SW480 (cell line): ENCODE measurements at regions not wholly inside any gene's neighbourhood (a gene's known extent, or its start where the extent isn't known, plus 50 kb on each side); places are given as distances from the start of the nearest gene placed in this dataset.

ENCODE experiments used
- DNase-seq: peaks from one replicate; pipeline ENCODE4 v3.0.0-alpha.2; 2016; ENCODE audit warnings: low spot score

DNA sequence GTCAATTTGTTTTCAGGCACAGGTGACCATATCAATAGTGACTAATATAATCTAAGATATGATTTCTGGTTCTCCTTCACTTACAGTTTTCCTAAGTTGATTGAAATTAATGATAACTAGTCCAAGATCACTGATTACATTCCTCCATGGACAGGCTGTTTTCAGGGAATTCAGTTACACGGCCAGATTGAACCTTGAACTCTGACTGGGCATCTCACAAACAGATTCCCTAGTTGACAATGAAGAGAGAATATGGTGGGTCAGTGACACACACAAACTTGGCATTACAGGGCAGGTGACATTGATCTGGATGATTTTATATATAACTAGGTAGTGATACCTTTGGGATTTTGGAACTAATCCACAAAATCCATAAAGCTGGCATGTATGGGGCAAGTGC lies 110.2 kb upstream of the EGR2 start:
- no peak for DNase-seq

DNA sequence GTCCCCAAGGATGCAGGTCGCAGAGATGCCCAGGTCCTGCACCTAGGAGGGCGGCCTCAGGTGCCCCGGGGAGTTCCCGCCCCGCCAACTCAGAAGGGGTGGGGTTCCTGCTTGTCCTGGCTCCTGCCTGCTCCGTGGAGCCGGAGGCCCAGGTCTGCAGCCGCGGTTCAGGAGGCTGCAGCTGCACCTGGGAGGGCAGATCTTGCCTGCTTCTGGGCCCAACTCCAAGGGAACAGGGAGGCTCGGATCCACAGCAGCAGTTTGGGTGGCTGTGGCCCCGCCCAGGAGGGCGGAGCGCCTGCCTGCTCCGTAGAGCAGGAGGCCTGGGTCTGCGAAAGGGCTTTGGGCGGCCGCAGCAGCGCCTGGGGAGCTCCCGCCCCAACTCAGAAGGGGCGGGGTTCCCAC lies 108.2 kb upstream of the EGR2 start:
- no peak for DNase-seq

- no peak for DNase-seq
Observed at GRCh38 chr10:62919776-62920175, 103.6 kb upstream of the EGR2 start.

GRCh38 chr10:62917475-62918238 lies 101.5 kb upstream of the EGR2 start:
- DNase-seq = no peak

DNA sequence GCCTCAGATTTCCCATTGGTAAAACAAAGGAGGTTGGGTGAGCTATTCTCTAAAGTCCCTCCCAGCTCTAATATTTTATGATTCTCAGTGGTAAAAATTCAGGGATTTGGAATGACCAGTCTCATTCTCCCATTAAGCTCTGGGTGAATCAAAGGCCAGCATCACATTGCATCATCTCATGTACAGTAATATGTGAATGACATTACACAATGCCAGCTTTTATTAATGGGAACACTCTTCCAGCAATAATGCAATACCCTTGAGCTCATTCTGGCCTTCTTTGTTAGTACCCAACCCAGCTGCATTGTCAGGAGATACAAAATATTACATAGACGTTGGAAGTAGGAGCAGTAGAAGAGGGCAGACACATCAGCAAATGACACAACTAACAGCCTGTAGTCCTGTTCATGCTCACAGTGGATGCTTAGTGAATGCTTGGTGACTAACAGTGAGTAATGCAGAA lies 100.0 kb upstream of the EGR2 start:
- peak; percentile 35 for DNase-seq

DNA sequence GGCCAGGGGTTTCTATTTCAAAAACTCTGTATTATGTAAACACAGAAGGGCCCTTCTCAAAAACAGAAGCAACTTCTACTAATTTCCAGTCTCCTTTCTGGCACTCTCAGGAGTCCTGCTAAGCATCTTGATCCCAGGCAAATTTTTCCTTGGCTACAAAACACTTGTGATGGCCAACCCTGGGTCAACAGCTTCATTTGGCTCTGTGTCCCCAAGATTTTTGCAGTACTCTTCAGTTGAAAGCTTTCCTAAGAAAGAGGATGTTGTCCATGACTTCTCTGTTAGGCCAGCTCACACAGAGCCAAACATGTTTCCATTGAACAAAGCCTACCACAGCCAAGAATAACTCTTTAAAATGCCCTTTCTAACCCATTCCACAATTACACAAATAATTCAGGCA lies 99.0 kb upstream of the EGR2 start:
- DNase-seq = no peak

GRCh38 chr10:62912086-62912485 lies 95.9 kb upstream of the EGR2 start:
- no peak for DNase-seq

DNA sequence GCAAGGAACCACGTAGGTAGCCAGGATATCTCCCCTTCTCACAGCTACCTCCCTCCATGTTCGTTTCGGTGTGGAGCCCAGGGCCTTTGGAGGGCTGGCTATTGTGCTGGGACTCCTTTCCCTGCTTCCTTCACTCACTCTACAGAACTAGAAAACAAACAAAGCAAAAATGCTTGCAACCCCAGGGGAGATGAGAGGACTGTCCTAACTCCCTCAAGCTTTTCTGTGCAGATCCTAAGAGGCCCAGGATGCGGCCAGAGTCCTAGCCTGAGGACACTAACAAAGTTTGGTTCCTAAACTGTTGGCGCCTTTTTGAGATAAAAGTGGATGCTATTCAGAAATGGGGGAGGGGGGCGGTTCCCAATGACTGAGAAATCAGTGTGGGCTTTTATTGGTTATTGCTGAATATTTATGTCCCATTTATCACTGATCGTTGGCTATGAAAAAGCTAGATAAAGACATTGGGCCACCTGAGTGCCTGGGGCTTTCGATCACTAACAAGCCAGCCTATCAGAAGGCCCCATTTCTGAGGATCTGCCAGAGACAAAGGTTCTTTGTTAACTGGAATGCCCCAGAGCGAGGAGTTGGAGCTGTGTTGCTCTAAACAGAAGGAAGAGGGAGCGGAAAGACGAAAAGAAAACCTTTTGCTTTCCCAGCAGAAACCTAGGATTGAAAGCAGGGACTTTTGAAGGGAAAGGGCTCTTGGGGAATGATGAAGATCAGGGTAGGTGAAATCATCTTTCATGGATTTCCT lies 95.2 kb upstream of the EGR2 start:
- no peak for DNase-seq

DNA sequence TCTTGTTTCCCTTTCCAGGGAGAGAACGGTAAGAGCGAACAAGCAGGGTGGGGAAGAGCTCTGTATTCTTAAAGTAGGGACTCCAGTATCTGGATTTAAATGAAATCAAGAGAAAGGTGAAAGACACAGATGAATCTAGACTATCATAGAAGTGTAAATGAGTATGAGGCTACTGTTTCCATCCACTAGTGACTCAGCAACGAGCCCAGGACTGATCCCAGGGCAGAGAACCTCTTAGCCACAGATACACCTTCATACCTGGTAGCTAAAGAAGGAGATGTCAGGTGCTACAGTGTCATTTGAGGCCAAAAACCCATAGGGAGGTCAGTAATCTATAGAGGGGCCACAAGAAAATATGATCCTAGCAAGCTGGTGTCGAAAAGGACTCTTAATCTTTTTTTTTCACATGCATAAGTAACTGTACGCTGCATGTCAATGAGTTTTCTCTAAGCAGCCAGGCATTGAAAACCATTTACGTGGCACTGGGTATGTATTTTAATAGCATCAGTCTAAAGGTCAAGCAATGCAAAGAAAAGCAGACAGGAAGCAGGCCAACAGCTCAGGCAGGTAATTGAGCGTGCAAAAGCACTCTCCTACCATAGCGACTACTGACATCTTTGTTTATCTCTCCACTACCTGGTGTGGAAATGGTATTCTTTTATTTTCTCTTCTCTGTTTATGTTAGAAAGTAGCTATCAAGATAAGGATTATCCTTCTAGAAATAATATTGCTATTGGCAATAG lies 91.5 kb upstream of the EGR2 start:
- DNase-seq = peak; percentile 35

- DNase-seq = no peak
Observed at GRCh38 chr10:62904281-62904875, 88.2 kb upstream of the EGR2 start.

GRCh38 chr10:62903828-62904227 lies 87.7 kb upstream of the EGR2 start:
- DNase-seq = no peak

GRCh38 chr10:62900829-62901571 lies 84.8 kb upstream of the EGR2 start:
- DNase-seq = no peak

- no peak for DNase-seq
Observed at GRCh38 chr10:62899311-62899710, 83.1 kb upstream of the EGR2 start.

DNA sequence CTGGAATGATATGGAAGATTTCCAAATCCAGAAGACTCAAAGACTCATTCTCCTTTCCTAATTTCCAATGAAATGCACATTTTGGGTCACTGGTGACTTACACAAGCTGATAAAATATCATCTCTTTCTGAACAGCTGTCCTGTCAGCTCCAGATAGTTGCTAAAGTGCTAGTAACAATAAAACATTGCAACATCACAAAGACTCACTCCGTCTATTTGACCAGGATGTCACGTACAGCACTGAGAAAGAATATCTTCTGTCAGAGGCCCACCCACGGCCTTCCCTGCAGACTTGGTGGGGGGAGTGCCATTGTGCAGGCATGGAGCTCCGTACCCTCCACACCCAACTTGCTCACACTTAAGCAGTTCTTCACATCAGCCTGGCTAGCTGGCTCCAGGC lies 78.9 kb upstream of the EGR2 start:
- DNase-seq = no peak

- no peak for DNase-seq
Observed at GRCh38 chr10:62894156-62894555, 78.0 kb upstream of the EGR2 start.

DNA sequence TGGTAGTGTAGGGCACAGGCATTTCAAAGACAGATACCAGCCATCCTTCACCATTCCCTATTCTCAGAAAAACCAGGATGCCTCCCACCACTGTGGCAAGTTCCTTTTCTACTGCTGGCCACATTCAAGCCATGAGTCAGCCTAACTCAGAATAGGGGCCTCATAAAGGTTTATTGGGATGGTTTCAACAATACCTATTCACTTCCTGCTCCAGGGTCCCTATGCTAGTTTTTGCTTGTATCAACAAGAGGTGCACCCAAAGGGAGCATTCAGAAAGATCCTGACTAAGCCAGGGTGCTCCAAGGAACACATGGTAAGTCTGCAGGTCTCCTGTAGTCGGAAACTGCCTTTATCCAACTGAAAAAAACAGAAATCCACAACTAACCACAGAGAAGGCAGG lies 76.9 kb upstream of the EGR2 start:
- no peak for DNase-seq

- no peak for DNase-seq
Observed at GRCh38 chr10:62890395-62890794, 74.2 kb upstream of the EGR2 start.

- DNase-seq = no peak
Observed at GRCh38 chr10:62887642-62888041, 71.5 kb upstream of the EGR2 start.

DNA sequence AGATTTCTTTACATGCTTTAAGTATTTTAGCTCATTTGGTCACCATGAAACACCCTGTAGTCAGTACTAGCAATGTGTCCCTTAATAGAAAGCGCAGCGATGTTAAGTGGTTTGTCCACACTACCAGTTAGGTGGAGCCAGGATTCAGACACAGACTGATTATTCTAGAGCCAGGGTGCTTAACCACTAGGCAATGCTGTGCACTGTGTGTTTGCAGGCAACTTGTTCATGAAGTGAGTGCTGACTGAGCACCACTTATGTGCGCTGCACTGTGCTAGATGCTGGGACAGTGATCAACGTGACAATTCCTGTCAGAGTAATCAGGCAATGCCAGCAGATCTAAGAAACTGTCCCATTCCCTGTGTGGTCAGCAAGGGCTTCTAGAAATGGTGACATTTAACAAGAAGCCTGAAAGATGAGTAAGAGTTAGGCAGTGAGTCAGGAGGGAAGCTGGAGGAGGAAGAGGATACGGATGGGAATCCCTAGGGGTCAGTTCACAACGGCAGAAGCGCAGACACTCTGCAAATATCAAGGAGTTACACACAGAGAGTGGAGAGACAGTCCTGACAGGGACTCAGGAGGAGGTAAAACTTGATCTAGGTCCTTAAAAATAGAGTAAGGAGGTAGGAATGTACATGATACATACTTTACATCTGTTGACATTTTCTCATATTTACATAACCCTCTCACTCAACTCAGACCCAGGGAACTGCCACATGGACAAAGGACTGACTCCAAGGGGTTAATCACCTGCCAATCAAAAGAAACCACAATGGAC lies 69.7 kb upstream of the EGR2 start:
- no peak for DNase-seq

GRCh38 chr10:62880162-62880561 lies 64.0 kb upstream of the EGR2 start:
- no peak for DNase-seq

- DNase-seq = no peak
Observed at GRCh38 chr10:62873866-62874265, 57.7 kb upstream of the EGR2 start.
